ENCODE measurements at regions not wholly inside any gene's neighbourhood (a gene's known extent, or its start where the extent isn't known, plus 50 kb on each side); places are given as distances from the start of the nearest gene placed in this dataset.

GRCh38 chr11:130544266-130544665 is 95.8 kb downstream of the ADAMTS15 start:
- no peak overlapping the region for H3K4me3 ChIP-seq (ENCODE audit: low read depth, low read length)
- no peak for DNase-seq (ENCODE audit: low read depth, low spot score)
- ChIA-PET CTCF (no interaction called here), POLR2A (no interaction called here)
- TF ChIP-seq CTCF (IDR thresholded peaks at IDR 0.05; ENCODE audit: insufficient read depth, low read length, missing control alignments): no peak

- no peak overlapping the region for H3K4me3 ChIP-seq (ENCODE audit: low read depth, low read length)
- POLR2A ChIA-PET: no interaction called here
- TF ChIP-seq CTCF (IDR thresholded peaks at IDR 0.05; ENCODE audit: insufficient read depth, low read length, missing control alignments): no peak
- no peak for DNase-seq (ENCODE audit: low read depth, low spot score)
- CTCF ChIA-PET: interaction anchor here (1.0 kb wide), 1 partner anchor 32 kb away, joined by 3 read pairs; no protein-coding TSS in a partner anchor
Measured at GRCh38 chr11:130545449-130546072, 97.1 kb downstream of the ADAMTS15 start.

- no peak overlapping the region for H3K4me3 ChIP-seq (ENCODE audit: low read depth, low read length)
- POLR2A ChIA-PET: no interaction called here
- TF ChIP-seq CTCF (IDR thresholded peaks at IDR 0.05; ENCODE audit: insufficient read depth, low read length, missing control alignments): no peak
- no peak for DNase-seq (ENCODE audit: low read depth, low spot score)
- CTCF ChIA-PET: interaction anchor here (1.0 kb wide), 1 partner anchor 31 kb away, joined by 3 read pairs; no protein-coding TSS in a partner anchor
Measured at GRCh38 chr11:130546438-130546837, 98.0 kb downstream of the ADAMTS15 start.

GRCh38 chr11:130546901-130547694 is 98.7 kb downstream of the ADAMTS15 start:
- H3K4me3 ChIP-seq (ENCODE audit: low read depth, low read length): no peak overlapping the region
- CTCF ChIA-PET: no interaction called here
- no peak for DNase-seq (ENCODE audit: low read depth, low spot score)
- no peak for TF ChIP-seq CTCF (IDR thresholded peaks at IDR 0.05; ENCODE audit: insufficient read depth, low read length, missing control alignments)
- POLR2A ChIA-PET: no interaction called here

- DNase-seq (ENCODE audit: low read depth, low spot score): no peak
- TF ChIP-seq CTCF (IDR thresholded peaks at IDR 0.05; ENCODE audit: insufficient read depth, low read length, missing control alignments): no peak
- ChIA-PET POLR2A (no interaction called here), CTCF (interaction anchor here (1.1 kb wide), 1 partner anchor 57 kb away, joined by 3 read pairs; no protein-coding TSS in a partner anchor)
- H3K4me3 ChIP-seq (ENCODE audit: low read depth, low read length): no peak overlapping the region
Measured at GRCh38 chr11:130547761-130548490, 99.5 kb downstream of the ADAMTS15 start.

- ChIA-PET CTCF (interaction anchor here (1.1 kb wide), 1 partner anchor 56 kb away, joined by 3 read pairs; no protein-coding TSS in a partner anchor), POLR2A (no interaction called here)
- TF ChIP-seq CTCF (IDR thresholded peaks at IDR 0.05; ENCODE audit: insufficient read depth, low read length, missing control alignments): no peak
Measured at GRCh38 chr11:130548491-130548833, 100.0 kb downstream of the ADAMTS15 start.

More at GRCh38 chr11:130548491-130548833, 100.0 kb downstream of the ADAMTS15 start:
- DNase-seq (ENCODE audit: low read depth, low spot score): no peak
- H3K4me3 ChIP-seq (ENCODE audit: low read depth, low read length): no peak overlapping the region
